Kidney epithelial cell (primary cell): ENCODE measurements at regions not wholly inside any gene's neighbourhood (a gene's known extent, or its start where the extent isn't known, plus 50 kb on each side); places are given as distances from the start of the nearest gene placed in this dataset.

ENCODE experiments used
- DNase-seq: peaks from one replicate; pipeline ENCODE4 v3.0.0-alpha.2; 2010; ENCODE audit warnings: low read depth
- H3K27me3 ChIP-seq: 2 replicates; pipeline ENCODE4 v1.6.0; 2011; ENCODE audit warnings: low read length; ENCODE audit not compliant: control insufficient read depth, insufficient read depth
- H3K36me3 ChIP-seq: 2 replicates; pipeline ENCODE4 v1.5.1; 2011; ENCODE audit warnings: low read length; ENCODE audit not compliant: control insufficient read depth, insufficient read depth
- H3K4me3 ChIP-seq: 2 replicates; pipeline ENCODE4 v1.5.1; 2011; ENCODE audit warnings: low read depth, mild to moderate bottlenecking, control low read depth, low read length
- CTCF ChIP-seq: IDR thresholded peaks from 2 replicates; pipeline ENCODE4 v1.5.1; 2011; ENCODE audit warnings: mild to moderate bottlenecking, moderate library complexity, low read length, control low read depth, inconsistent platforms; ENCODE audit not compliant: insufficient read depth, poor library complexity, severe bottlenecking

- DNase-seq: peak; percentile 66
- no peak for TF ChIP-seq CTCF
Observed at GRCh38 chr2:64866797-64867196, 122.4 kb upstream of the SLC1A4 start.

GRCh38 chr2:64867253-64867996 lies 121.8 kb upstream of the SLC1A4 start:
- Histone ChIP-seq H3K4me3 (no peak overlapping the region), H3K36me3 (no peaks in the 10 kb centered on the region), H3K27me3 (peaks cover 2% of the 10 kb centered on the region)
- DNase-seq: no peak
- no peak for TF ChIP-seq CTCF

More at GRCh38 chr2:64866797-64867196, 122.4 kb upstream of the SLC1A4 start:
- H3K27me3 ChIP-seq: peaks cover 2% of the 10 kb centered on the region
- H3K36me3 ChIP-seq: no peaks in the 10 kb centered on the region
- no peak overlapping the region for H3K4me3 ChIP-seq

- no peak overlapping the region for H3K4me3 ChIP-seq
- H3K27me3 ChIP-seq: peaks cover 2% of the 10 kb centered on the region
- H3K36me3 ChIP-seq: no peaks in the 10 kb centered on the region
- no peak for TF ChIP-seq CTCF
- no peak for DNase-seq
Observed at GRCh38 chr2:64869126-64869525, 120.1 kb upstream of the SLC1A4 start.

- Histone ChIP-seq H3K36me3 (no peaks in the 10 kb centered on the region), H3K4me3 (no peak overlapping the region), H3K27me3 (peaks cover 2% of the 10 kb centered on the region)
- TF ChIP-seq CTCF: peak; percentile 99
- no peak for DNase-seq
Observed at GRCh38 chr2:64873472-64873924, 115.7 kb upstream of the SLC1A4 start.

GRCh38 chr2:64874593-64874992 lies 114.6 kb upstream of the SLC1A4 start:
- no peaks in the 10 kb centered on the region for H3K27me3 ChIP-seq
- H3K36me3 ChIP-seq: no peaks in the 10 kb centered on the region
- no peak for DNase-seq
- no peak overlapping the region for H3K4me3 ChIP-seq
- no peak for TF ChIP-seq CTCF

DNA sequence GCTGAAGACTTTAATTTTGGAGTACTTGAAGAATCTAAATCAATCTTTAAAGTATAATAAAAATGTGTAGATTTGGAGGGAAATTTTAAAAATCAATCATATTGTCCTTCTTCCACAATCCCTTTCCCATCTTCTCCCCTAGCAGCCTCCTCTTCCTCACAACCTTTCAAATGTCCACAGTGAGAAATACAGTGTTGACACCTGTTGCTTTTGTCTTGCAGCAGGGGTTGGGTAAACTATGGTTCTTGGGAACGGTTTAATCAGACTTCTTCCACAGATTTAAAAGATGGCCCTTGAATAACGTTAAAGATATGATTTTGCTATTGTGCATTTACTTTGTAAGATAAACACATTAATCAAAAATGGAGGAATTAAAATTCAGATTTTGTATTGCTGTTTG lies 113.8 kb upstream of the SLC1A4 start:
- Histone ChIP-seq H3K36me3 (no peaks in the 10 kb centered on the region), H3K4me3 (no peak overlapping the region), H3K27me3 (no peaks in the 10 kb centered on the region)
- no peak for DNase-seq
- TF ChIP-seq CTCF: no peak
